CD4-positive, alpha-beta T cell treated with Interleukin-1 beta for 1 hour (primary cell): ENCODE measurements at regions not wholly inside any gene's neighbourhood (a gene's known extent, or its start where the extent isn't known, plus 50 kb on each side); places are given as distances from the start of the nearest gene placed in this dataset.
"Not testable (repeated sequence)": the region's sequence is repeated elsewhere in the genome, so short reads cannot be mapped to it uniquely, and the experiment has no call there.

Source experiments
- DNase-seq, 2 donors: peaks; one replicate each; pipeline ENCODE4 v3.0.0-alpha.2; 2020 to 2022

DNA sequence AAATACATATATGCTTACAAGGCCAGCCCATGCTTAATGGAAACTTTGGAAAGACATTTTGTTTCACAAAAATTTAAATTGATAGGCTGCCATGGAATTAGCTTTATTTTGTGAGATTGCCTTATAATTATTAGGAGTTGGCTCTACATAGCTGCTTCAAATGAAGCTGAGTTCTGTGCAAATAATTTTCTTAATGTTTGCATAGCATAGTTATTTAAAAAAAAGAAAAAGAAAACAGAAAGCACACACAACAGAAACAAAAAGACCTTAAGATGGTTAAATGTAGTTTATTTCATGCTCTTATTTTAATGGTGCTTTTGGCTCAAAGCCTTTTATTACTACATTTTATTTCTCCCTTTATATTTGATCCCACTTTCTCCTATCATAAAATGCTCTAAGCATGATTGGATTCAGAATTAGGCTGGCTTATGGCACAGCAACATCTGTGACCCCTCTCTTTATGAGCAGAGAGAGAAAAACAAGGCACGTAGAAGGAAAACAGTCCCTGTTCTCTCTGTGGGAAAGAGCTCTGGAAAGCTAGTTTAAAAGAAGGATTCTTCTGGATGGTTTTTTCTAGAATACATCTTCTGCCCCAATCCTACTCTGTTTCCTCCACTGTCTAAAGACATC lies 530.5 kb downstream of the NTRK2 start:
- no peak for DNase-seq

DNA sequence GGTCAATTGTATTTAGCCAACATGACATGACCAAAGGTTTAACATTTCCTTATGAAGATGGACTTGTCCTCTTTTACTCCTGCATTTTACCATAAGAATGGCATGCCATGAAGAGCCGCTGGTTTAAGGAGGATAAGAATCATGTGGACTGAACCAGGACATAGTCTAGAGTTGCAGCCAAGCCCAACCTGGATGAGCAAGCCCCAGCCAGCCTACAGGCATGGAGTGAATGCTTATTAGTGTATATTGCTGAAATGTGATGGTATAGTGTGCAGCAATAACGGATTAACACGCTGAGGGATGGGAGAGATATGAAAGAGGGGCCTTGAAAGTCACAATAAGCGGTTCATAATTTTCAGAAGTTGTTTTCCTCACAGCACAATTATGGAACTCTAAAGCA lies 523.2 kb downstream of the NTRK2 start:
- DNase-seq = no peak

DNA sequence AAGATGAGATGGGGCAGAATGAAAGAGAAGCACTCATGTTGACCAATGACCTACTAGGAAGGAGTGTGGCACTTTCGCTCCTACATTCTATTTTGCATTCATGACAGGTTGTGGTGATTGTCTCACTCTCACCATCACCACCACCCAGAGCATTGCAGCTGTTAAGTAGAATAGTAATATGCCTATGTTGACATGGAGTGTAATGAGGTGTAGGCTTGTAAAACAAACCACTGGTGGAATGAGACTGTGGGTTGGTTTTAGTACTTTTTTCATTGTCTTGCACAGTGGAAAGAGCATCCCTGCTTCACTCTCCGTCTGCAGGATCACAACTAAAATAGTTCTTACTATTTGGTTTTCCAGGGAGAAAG lies 516.7 kb downstream of the NTRK2 start:
- no peak for DNase-seq

DNA sequence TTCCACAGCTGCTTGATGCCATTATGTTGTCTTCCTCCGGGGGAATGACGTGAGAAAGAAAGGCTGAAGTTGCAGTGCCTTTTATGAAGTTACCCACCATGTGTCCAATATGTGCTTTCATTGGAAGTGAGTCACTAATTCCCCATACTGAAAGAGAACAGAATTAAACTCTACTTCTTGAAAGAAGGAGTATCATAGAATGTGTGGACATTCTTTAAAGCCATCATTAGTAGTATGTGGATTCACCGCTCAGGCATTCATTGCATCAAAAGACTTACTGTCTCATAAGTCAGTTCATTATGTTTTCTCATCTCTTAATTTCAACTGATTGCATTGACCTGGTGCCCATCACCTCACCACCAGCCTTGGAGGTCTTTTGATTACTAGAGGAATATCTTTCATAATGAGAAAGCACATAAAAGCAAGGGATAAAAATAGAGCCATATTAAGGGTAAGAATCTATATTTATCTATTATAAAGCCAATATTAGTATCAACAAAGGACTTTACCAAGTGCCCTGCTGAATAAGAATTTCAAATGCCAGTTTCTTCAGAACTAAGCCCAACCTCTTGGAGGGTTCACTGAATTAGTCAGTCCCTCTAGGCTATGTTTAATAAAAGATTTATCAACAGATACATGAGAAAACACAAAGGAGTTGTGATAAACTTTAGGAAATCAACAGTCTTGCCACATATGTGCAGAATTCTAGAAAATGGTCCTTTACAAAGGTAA lies 516.1 kb downstream of the NTRK2 start:
- DNase-seq = no peak

DNA sequence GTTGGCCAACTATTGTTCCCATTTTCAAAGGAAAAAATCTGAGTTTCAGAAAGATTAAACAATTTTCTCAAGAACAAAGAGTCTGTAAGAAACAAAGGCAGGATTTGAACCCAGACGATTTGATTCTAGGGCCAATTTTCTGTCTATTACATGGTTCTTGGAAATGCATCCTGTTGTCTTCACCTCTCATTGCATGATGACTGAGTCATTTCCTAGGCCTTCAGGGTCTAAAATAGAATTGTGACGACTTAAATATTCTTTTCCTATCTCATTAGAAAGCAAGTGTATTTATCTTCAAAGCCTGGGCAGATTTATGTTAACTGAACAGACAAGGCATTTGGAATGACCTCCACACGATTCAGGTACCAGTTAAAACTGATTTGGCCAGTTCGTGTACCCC lies 512.9 kb downstream of the NTRK2 start:
- DNase-seq = no peak

DNA sequence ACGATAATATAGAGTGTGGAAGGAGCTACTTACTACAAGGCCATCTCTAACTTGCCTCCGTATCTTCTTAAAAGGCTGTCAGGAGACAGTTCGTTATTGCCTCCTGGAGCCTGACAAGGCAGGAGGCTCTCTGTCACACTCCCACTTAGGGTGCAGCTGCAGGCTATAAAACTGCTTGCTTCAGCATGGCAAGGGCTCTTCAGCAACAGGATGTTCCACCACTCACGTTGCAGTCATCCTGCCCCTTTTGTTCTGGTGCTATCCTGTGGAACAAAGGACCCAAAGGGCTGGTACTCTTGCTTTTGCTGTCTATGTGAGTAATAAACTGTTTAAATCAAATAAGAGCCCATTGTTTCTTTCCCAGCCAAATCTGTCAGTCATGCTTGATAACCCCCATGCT lies 508.9 kb downstream of the NTRK2 start:
- no peak for DNase-seq

DNA sequence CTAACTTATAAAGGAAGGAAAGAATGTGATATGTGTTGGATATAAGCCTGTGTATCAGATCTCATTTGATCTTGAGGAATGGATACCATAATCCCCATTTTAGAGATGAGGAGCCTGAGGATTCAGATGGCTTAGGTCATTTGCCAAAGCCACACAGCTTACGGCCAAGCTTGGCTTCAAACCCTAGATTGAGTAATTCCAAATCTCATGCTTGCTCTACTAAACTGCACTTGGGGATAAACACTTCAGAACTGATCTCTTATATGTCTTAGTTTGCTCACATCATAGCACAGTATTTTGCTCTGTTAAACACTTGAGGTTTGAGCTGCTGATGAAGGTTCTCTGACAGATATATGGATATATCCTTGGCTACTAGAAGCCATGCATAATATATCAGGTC lies 504.4 kb downstream of the NTRK2 start:
- no peak for DNase-seq

DNA sequence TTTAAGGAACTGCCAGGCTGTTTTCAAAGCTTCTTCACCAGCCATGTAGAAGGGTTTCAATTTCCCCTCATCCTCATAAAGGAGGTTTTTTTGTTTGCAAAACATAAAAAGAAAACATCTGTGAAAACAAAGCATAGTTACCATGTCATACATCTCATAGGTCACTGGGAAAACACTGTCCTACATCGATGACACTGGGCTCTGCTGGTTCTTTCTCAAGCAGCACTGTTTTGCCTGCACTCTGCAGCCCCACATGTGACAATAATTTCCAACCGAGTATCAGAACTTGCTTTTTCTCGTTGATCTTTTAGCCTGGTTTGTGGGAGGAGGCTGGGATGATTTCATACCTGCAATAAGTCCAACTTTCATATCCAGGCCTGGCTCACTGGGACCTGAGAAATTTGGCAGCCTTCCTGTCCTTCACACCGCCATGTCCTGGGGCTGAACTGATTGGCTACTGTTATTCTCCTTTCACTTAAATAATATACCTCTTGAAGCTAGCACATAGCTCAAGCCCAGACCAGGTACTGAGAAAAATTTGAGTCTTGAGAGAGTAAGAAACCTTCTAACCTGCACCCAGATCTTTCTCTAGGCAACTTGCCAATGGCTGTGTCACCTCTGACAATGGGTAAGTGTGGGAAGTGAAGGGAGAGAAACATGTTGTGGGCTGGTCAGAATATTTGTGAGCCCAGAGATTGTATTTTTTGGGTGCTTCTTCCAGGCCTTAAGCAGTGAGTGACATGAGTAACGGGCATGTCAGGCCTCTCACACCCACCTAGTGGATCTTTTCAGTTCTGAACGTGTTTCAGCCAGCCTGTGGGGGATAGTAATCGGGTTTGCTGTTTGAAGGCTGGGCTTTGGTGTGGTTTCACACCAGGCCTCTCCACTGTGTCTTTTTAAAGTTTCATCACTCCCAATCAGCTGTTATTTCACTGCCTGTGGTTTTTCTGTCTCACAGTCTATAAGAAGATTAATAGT lies 502.8 kb downstream of the NTRK2 start:
- no peak for DNase-seq

DNA sequence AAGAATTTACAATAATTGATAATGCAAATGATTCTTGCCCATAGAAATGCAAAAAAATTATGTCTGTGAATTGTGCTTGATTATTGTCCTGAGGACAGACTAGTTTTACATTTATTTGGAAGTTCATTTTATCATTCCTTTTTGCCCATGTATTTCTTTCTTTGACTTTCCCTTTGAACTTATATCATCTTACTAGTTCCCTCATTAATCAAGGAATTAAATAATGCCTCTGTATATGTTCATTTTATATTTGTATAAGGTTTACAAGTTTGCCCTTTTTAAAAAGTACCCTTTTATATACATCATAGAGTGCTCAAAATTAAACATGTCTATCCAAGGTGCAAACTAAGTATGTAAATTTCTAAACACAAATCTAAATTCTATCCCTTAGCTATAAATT lies 501.6 kb downstream of the NTRK2 start:
- no peak for DNase-seq

DNA sequence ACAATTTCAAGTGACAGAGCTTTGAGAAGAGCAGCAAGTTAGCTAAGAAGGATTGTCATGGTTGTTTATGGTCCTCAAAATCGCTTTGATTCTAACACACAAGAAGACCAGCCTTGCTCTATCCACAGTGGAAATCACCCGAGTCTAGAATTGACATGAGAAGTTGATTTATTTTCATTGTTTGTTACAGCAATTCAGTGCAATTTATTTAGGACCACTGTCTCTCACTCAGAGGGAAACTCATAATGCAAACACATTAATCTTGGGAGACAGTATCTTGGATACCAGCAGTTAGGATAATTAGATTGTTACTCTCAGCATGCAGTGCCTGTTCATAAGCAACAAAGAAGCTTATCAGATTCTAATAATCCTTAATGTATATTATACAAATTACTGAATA lies 498.9 kb downstream of the NTRK2 start:
- DNase-seq = no peak

DNA sequence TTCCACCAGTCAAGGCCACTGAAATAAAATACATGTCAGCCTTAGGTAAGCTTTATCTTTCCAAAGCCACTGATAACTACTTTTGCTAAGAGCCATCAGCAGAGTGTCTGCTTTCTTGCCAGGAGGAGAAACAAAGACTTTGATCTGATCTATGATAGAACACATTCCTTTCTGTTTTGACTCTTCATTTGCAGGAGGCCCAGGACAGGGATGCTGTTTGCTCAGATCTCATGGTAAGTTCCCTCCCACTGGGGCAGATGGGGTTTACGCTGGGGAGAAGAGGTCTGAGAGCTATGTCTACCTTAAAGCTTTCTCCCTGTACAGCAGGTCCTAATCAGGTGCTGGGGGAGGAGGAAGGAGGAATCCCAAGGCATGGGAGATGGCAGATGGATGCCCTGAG lies 497.6 kb downstream of the NTRK2 start:
- DNase-seq = no peak

DNA sequence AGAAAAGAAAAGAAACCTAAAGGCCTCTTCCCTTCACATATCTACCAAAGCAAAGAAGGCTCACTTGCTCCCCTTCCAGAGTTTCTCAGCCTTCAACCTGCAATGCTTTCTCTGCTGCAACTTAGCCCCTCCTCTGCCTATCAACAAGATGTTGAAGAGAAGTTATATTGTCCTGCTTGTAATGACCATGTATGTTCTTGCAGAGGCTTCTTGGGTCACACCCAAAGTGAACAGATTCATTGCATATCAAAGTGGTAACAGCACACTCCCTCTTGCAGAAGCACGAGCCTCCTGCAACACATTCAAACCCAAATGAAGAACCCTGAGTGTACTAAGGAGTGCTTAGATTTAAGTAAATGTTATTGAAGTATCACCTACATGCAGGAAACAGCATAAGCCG lies 494.3 kb downstream of the NTRK2 start:
- no peak for DNase-seq

DNA sequence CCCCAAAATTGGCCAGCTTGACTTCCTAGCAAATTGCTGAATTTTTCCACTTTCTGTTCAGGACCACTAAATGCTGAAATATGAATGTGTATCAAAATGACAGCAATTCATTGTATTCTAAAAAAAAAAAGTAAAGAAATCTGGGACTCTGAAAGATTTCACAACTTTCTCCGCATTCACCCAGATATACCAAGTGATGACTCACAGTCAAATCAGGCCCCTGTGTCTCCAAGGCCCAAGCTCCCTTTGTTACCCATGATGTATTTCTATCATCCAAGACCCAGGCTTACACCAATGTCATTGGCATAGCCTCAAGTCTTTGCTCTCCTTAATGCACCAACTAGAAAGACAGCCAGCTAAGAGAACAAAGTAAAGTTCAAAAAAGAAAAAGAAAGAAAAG lies 493.9 kb downstream of the NTRK2 start:
- no peak for DNase-seq

DNA sequence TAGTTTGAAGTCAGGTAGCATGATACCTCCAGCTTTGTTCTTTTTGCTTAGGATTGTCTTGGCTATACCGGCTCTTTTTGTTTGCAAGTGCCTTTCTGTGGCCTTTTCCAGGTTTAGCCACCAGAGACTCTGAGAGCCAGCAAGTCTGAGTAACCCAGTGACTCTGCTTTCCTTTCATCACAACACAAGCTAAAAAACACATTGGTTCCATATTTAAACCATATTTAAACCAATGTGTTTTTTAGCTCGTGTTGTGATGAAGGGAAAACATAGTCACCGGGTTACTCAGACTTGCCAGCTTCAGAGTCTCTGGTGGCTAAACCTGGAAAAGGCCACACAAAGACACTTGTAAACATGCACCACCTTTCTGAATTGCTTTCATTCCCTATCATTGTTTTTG lies 493.3 kb downstream of the NTRK2 start:
- DNase-seq = no peak

DNA sequence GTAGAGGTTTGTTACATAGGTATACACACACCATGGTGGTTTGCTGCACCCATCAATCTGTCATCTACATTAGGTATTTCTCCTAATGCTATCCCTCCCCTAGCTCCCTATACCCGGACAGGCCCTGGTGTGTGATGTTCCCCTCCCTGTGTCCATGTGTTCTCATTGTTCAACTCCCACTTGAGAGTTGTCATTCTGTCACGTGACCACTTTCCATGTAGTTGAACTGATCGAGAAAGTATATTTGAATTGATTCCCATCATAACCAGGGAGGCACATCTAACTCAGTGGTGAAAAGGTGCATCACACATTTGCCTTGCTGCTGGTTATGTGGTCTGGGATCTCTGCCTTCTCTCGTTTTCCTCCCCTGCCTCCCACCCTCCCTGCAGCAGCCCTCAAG lies 491.4 kb downstream of the NTRK2 start:
- not testable (repeated sequence) for DNase-seq

DNA sequence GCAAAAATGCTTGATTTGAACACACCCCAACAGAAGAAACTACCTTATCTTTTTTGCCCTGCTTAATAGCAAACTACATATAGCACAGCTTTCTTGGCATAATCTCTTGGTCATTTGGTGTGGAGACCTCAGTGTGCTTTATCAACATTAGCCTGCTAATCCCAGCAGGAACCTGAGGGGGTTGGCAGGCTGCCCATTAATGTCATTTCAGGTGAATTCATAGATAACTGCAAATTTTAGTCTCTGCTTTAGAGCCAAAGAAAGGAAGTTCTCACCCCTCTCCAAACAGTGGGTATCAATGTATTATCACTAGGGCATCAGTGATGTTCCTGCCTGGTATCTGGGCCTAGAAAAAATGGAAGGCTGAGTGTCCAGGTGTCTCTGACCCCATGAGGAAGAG lies 489.0 kb downstream of the NTRK2 start:
- no peak for DNase-seq

DNA sequence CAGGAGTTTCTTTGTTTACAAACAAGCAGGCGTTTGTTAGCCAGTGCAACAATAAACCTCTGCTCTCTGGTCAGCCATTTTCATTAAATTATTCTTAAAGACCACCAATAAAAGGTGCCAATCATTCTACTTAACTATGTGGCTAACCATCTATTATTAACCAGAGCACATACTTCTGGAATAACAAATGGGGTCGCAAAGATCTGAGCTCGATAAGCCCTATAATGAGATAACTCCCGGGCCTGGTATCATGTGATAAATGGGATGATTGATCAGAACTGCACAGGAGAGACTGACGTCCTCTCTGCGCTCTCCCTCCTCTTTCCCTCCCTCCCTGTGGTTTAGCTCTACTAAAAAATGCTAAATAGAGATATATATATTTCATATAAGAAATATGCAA lies 488.2 kb downstream of the NTRK2 start:
- DNase-seq = no peak

DNA sequence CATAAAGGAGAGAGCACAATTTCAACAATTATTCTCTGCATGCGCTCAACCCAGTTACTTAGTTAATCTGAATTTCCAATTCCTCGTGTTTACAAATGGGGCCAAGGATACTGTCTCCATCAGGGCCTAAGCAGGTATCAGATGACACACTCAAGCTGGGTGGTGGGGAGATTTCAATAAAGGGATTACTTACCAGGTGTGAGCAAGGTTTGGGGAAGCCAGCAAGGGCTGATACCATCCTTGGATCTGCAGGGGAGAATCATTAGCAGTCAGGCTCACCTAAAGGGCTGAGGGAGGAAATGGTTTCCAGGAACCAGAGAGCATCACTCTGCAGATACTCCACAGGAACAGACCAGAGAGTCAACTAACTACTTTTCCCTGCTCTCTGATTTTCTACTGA lies 487.1 kb downstream of the NTRK2 start:
- DNase-seq = no peak

DNA sequence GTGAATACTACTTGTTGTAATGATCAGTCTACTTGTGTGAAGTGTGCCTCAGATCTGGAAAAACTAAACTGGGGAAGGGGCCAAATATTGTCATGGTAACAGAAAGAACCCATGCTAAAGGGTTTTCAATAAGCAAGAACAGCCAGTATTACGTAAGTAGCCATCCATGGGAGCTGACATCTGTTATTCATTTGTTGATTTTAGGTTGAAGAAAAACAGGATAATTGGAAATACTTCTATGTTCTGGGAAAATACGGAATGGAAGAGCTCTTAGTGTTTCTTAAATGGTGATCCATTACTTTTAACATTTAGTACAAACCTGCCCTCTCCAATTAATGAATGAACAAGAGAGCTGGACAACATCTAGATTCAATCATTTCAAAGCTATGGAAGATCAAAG lies 485.8 kb downstream of the NTRK2 start:
- DNase-seq = no peak

DNA sequence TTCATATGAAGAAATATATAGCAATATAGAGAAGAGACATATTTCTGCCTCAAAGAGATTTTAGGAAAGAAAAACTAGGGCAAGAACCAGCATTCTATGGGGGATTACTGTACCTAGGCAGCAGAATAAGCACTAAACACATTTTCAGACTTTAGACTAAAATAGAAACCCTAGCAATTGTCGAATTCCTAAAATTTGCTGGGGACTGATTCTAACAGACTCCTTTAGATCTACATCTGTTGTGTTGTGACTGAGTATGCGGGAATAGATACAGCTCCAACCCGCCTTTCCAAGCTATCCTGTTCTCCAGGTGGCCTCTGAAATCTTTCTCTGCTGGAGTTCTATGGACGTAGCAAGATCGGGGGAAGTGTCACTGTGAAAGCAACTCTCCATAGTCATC lies 482.2 kb downstream of the NTRK2 start:
- DNase-seq = no peak

DNA sequence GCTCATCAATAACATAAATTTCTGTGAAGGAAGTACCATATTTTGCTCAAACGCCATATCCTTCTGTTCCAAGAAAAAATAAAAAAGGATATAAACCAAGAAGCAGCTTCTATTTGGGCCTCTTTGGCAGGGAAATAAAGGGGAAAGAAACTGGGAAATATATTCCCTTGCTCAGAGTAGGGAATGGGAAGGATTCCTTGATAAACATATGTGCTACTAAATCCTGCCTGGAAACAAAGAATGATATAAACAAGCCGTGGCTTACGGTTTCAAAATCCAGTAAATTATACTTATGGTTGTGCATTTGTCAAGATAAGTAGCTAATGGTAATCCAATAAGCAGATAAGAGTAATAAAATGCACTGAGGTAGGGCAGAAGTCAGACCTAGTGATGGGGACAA lies 481.6 kb downstream of the NTRK2 start:
- no peak for DNase-seq

DNA sequence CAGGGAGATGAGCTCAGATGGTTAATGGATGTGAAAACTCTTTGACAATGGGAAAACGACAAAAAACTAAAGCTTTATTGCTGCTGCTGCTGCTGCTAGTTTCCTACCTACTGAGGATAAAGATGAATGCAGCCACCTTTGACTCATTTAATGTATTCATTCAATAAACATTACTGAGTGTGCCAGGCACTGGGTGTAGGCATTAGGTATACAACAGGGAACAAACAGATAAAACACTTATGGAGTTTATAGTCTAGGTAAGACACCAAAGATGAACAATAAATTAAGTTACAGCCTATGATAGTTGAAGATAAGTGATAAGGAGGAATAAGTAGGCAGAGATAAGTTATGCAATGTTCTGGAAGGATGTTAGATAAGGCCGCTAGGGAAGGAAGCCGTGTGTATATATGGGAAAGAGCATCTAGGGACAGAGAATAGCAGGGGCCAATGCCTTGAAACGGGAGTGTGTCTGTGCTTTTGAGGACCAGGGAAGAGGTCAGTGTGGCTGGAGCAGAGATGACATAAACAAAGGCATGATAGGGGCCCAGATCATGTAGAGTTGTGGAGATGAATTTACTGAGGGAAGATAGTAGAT lies 477.6 kb downstream of the NTRK2 start:
- DNase-seq = no peak

DNA sequence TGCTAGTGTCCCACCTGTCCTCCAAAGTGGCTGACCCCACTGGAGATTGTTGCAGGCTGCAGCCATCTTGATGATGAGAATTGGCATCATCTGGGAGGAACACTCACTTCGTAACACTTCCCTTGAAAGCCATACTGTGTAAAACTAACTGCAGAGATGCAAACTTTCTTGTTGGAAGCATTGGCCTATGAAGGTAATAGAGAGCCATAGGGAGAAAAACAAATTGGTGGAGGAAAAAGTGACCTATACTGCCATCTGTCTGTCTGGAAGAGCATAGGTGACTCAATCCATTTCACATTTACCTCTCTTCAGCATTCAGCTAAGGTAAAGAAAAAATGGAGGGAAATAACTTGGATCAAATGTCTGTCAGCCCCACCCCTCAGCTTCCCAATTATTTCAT lies 473.4 kb downstream of the NTRK2 start:
- DNase-seq = no peak

DNA sequence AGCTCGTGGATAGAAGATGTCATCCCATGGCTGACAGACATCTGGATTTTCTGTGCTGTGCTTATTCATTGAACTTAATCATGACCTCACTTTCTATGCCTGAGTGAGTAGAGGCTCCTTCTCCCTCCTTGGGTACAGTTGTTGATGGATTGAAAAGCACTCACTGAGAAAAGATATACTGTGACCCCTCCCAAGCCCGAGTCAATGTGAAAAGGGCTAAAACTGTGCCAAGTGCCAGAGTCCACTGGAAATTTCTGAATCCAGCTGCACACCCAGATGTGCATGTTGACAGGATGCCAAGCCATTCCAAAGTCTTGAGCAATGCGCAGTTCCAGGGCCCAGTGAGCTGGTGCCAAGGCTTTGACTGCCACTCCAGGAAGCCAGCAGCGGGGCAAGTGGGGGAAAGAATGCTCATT lies 473.0 kb downstream of the NTRK2 start:
- no peak for DNase-seq
